ENCODE measurements at regions not wholly inside any gene's neighbourhood (a gene's known extent, or its start where the extent isn't known, plus 50 kb on each side); places are given as distances from the start of the nearest gene placed in this dataset.

DNA sequence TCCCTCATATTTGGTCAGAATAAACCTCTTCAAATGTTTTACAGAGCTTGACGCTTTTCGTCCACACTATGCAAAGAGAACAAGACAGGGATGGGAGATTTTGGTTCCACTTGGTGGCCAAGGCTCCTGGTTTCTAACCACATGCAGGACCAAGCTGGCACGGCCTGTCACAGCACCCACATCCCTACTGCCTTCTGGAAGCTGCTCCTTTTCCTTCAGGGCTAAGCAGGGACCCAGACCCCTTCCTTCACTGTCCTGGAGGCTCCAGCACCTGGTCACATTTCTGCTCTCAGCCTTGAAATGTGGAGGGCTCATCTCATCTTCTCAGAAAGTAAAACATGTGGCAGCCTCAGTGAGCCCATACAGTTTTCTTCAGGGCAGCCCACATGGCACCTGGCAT, 50.4 kb upstream of the ARHGEF7 start:
- DNase-seq, result no peak
- no peak for FAIRE-seq
- no peaks in the 10 kb centered on the region for H3K4me1 ChIP-seq
- TF ChIP-seq, protein P1, sequence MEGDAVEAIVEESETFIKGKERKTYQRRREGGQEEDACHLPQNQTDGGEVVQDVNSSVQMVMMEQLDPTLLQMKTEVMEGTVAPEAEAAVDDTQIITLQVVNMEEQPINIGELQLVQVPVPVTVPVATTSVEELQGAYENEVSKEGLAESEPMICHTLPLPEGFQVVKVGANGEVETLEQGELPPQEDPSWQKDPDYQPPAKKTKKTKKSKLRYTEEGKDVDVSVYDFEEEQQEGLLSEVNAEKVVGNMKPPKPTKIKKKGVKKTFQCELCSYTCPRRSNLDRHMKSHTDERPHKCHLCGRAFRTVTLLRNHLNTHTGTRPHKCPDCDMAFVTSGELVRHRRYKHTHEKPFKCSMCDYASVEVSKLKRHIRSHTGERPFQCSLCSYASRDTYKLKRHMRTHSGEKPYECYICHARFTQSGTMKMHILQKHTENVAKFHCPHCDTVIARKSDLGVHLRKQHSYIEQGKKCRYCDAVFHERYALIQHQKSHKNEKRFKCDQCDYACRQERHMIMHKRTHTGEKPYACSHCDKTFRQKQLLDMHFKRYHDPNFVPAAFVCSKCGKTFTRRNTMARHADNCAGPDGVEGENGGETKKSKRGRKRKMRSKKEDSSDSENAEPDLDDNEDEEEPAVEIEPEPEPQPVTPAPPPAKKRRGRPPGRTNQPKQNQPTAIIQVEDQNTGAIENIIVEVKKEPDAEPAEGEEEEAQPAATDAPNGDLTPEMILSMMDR (IDR thresholded peaks at IDR 0.05), result no peak
- H3K27ac ChIP-seq, result no peak overlapping the region
- no peaks in the 10 kb centered on the region for H3K27me3 ChIP-seq
- H3K9me3 ChIP-seq, result no peaks in the 10 kb centered on the region
- H3K36me3 ChIP-seq, result no peaks in the 10 kb centered on the region
- intact Hi-C loops (cut with DNase I), result no loop called here
- no peak for ATAC-seq
- 76 to 85% methylated on average over 3 of the region's 3 CpGs for WGBS, 2 donors
- no peak overlapping the region for H3K4me3 ChIP-seq

GRCh38 chr13:111062966-111063365, 52.1 kb upstream of the ARHGEF7 start:
- Histone ChIP-seq H3K27ac (no peak overlapping the region), H3K27me3 (no peaks in the 10 kb centered on the region), H3K4me1 (no peaks in the 10 kb centered on the region), H3K9me3 (no peaks in the 10 kb centered on the region), H3K36me3 (no peaks in the 10 kb centered on the region), H3K4me3 (no peak overlapping the region)
- 36 to 43% methylated on average over 2 of the region's 2 CpGs for WGBS, 2 donors
- TF ChIP-seq, protein P1 (IDR thresholded peaks at IDR 0.05), result no peak
- DNase-seq (no peak), FAIRE-seq (no peak), ATAC-seq (no peak)
- intact Hi-C loops (cut with DNase I), result no loop called here

GRCh38 chr13:111062305-111062704, 52.8 kb upstream of the ARHGEF7 start:
- no peak for ATAC-seq
- DNase-seq, result no peak
- H3K9me3 ChIP-seq, result no peaks in the 10 kb centered on the region
- H3K4me3 ChIP-seq, result no peak overlapping the region
- H3K36me3 ChIP-seq, result no peaks in the 10 kb centered on the region
- intact Hi-C loops (cut with DNase I), result no loop called here
- WGBS, 2 donors, result 74 to 87% methylated on average over 7 of the region's 7 CpGs
- H3K27ac ChIP-seq, result no peak overlapping the region
- FAIRE-seq, result no peak
- TF ChIP-seq, protein P1 (IDR thresholded peaks at IDR 0.05), result no peak
- H3K4me1 ChIP-seq, result no peaks in the 10 kb centered on the region
- no peaks in the 10 kb centered on the region for H3K27me3 ChIP-seq

GRCh38 chr13:111061358-111062045, 53.6 kb upstream of the ARHGEF7 start:
- no peak for FAIRE-seq
- Histone ChIP-seq H3K27me3 (no peaks in the 10 kb centered on the region), H3K27ac (no peak overlapping the region), H3K9me3 (no peaks in the 10 kb centered on the region), H3K36me3 (no peaks in the 10 kb centered on the region), H3K4me1 (no peaks in the 10 kb centered on the region), H3K4me3 (no peak overlapping the region)
- TF ChIP-seq, protein P1 (IDR thresholded peaks at IDR 0.05), result no peak
- intact Hi-C loops (cut with DNase I), result no loop called here
- 77 to 83% methylated on average over 7 of the region's 7 CpGs for WGBS, 2 donors
- ATAC-seq, result no peak
- no peak for DNase-seq

DNA sequence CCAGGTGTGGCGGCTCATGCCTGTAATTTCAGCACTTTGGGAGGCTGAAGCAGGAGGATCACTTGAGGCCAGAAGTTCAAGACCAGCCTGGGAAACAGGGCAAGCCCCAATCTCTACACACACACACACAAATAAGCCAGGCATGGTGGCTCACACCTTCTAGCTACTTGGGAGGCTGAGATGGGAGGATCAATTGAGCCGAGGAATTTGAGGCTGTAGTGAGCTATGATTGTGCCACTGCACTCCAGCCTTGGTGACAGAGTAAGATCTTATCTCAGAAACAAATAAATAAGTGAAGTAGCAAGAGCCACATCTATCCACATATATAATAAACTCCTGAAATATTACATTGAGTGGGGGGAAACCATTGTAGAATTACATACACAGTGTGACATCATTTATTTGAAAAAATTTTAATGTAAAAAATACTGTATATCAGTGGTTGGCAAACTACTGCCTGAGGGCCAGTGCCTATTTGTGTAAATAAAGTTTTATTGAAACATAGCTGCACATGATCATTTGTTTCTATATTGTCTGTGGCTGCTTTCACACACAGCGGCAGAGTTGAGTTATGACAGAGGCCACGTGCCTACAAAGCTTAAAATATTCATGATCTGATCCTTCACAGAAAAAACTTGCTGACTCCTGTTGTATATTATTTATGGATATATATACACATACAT, 54.7 kb upstream of the ARHGEF7 start:
- H3K36me3 ChIP-seq, result no peaks in the 10 kb centered on the region
- TF ChIP-seq, protein P1 (IDR thresholded peaks at IDR 0.05), result no peak
- ATAC-seq (no peak), FAIRE-seq (no peak), DNase-seq (no peak)
- H3K27me3 ChIP-seq, result no peaks in the 10 kb centered on the region
- intact Hi-C loops (cut with DNase I), result no loop called here
- H3K4me1 ChIP-seq, result no peaks in the 10 kb centered on the region
- H3K9me3 ChIP-seq, result no peaks in the 10 kb centered on the region
- H3K27ac ChIP-seq, result no peak overlapping the region
- H3K4me3 ChIP-seq, result no peak overlapping the region
- WGBS, 2 donors, result 78 to 90% methylated on average over 4 of the region's 4 CpGs

Data from pancreas (tissue), 10 donors.